OCI-LY1 (cell line): ENCODE measurements at regions not wholly inside any gene's neighbourhood (a gene's known extent, or its start where the extent isn't known, plus 50 kb on each side); places are given as distances from the start of the nearest gene placed in this dataset.

Source experiments
- CTCF ChIP-seq: fragments of 200-600 bp; sonication (generic), shearing (Covaris generic); IDR thresholded peaks from 2 replicates; pipeline ENCODE4 v1.5.1; 2017; ENCODE audit warnings: mild to moderate bottlenecking, antibody characterized with exemption, low read length, moderate library complexity, mixed read lengths
- EZH2 ChIP-seq: fragments of 200-600 bp; sonication (generic), shearing (Covaris generic); IDR thresholded peaks from 2 replicates; pipeline ENCODE4 v1.8.0; 2017; ENCODE audit warnings: borderline replicate concordance, mixed run types, mild to moderate bottlenecking, antibody characterized with exemption, low read length, moderate library complexity, mixed read lengths

- TF ChIP-seq CTCF (no peak), EZH2 (no peak)
Measured at GRCh38 chrX:85620466-85620865, 241.0 kb upstream of the POF1B start.
